ENCODE measurements at regions not wholly inside any gene's neighbourhood (a gene's known extent, or its start where the extent isn't known, plus 50 kb on each side); places are given as distances from the start of the nearest gene placed in this dataset.

DNA sequence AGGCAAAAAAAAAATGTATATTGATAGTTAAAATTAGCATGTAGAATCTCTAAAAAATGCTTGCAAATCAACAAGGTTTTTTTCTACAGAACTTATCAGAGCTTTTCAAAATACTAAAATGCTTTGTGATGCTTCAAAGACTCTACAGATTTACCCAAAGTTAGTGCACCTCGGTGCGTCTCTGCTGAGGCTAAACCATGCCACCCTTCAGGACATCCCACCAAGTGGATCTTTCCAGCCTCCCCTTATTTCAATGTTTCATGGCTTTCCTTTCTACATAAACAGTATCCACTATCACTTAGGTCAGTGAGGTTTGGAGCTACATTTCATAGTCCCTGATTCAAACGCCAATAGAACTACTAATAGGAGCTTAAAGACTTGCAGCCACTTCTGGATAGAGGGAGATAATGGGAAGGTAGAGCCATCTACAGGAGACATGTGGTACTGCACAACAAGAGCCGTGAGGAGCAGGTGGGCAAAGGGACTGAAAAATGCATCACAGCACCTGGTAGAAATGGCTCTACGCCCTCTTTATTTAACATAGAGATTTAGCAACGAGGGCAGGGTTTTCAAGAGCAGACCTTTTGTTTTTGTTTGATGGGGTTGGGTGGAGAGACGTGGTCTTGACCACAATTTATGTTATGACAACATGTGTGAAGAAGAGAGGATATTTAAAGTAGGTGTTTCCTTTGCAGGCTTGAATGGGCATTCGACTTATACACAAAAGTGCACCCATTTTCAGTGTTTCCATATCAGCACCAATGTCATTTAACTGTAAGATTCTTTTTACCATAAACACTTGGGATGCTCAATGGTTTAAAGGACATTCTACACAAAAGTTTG, 56.1 kb upstream of the SLC35G4 start:
- peak; percentile 78 for DNase-seq (ENCODE audit: low read depth, low spot score)

DNA sequence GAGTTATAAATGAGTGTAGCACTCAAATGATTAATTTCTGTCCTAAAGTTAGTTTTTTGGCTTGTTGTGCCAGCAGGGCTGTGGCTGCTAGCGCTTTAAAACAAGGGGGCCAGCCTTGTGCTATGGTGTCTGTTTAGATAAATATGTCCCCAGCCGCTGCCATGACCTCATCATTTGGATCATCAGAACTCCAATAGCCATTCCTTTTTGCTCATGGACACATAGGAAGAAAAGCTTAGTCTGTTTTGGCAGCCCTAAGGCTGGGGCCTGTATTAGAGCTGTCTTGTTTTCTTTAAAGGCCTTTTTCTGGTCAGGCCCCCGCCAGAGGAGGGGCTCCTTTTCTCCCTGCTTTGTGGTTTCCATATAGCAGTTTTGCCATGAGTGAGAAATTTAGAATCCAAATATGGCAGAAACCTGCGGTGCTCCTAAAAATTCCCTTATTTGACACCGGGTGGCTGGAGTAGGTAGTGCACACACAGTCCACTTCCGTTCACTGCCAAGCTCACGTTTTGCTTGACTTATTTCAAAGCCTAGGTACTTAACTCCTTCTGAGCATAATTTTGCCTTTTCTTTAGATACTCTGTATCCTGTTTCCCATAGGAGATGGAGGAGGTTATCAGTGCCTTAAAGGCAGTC, 60.4 kb upstream of the SLC35G4 start:
- no peak for DNase-seq (ENCODE audit: low read depth, low spot score)

DNA sequence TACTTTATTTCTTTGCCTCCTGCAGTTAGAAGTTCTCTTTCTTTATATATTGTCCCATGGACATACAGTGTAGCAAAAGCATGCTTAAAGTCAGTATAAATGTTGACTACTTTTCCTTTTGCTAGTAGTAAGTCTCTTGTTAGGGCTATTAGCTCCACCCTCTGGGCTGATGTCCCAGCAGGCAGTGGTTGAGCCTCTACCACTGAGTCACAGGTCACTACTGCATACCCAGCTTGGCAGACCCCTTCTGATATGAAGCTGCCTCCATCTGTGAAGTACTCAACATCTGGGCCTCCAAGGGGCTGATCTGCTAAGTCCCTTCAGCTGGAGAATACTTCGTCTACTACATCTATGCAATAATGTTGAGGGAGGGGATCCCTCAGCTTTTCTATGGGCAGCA, 61.0 kb upstream of the SLC35G4 start:
- DNase-seq (ENCODE audit: low read depth, low spot score): no peak

DNA sequence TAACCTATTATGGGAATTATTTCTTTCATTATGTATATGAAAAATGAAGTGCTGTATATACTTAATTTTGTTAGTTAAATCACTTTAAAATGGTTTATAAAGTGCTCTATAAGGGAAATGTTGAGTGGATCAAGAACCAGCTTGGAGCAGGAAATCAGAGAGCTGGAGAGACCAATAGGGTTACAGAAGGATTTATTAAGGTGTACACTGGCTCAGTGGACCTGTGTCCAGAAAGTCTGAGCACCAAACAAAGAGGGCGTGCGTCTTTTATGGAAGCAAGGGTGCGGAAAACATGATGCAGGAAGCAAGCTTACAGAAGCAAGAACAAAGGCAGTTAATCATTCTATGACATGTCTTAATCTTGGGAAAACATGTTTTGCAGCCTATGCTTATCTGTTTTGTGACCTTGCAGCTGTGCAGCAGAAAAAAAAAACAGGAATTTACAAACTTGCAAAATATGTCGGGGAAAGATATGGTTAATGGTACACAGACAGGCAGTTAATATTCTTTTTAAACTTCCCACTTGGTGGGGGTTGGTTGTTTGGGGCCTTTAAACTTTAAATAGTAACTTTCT, 65.2 kb upstream of the SLC35G4 start:
- no peak for DNase-seq (ENCODE audit: low read depth, low spot score)

DNA sequence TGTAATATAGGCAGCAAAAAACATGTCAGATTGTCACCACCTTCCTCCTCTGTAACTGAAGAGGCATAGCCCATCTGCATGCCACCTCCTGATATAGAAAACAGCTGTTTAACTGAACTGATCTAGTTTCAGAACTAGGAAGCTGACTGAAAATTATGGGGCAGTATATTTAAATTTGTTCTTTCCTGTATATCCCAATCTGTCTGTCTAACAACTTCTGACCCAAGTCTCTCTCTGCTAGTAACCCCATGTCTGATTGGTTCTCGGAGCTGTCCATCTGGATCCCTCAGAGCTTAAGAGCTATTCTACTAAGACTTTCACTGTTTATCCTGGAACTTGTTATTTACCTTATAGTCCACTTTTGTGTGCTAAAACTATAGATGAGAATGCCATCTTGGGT, 68.2 kb upstream of the SLC35G4 start:
- DNase-seq (ENCODE audit: low read depth, low spot score): no peak

DNA sequence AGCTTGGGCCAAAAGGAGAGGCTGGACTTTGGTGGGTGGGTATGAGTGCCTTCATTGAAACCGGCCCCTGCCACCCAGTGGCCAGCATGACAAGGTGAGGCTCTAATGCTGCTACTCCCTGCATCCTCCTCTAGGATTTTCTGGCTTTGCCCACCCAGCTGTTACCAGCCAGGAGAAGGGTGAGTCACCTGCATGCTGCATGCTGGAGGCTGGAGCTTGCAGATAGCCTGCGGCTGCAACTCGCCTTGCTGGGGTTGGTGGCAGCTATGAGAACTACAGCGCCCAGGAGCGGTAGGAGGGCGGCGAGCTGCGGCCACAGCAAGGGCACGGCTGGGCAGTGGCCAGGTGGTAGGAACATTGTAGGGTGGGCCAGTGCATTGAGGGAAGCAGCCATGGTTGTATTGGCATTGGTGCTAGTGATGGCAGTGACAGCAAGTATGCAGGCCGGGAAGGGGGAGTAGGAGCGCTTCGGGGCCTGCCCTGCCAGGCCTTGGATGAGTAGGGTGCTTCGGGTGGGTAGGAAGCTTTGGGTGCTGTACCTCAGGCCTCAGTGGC, 75.4 kb upstream of the SLC35G4 start:
- DNase-seq (ENCODE audit: low read depth, low spot score): no peak

DNA sequence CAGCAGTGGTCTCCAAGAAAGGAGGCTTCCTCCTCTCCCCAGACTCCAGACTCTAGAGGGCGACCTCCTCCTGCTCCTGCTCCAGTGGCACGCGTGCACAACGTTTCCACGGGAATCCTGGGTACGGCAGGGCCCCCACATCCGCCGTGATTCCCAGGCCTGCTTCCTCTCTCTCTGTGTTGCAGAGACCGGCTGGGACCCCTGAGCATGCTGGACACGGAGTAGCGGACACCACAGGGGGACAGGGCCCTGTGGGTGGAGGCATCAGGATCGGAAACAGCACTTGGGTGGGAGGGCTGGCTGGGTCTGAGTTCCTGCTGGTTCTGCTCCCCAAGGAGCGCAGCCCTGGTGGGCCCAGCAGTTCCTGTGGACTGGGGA, 75.9 kb upstream of the SLC35G4 start:
- no peak for DNase-seq (ENCODE audit: low read depth, low spot score)

DNA sequence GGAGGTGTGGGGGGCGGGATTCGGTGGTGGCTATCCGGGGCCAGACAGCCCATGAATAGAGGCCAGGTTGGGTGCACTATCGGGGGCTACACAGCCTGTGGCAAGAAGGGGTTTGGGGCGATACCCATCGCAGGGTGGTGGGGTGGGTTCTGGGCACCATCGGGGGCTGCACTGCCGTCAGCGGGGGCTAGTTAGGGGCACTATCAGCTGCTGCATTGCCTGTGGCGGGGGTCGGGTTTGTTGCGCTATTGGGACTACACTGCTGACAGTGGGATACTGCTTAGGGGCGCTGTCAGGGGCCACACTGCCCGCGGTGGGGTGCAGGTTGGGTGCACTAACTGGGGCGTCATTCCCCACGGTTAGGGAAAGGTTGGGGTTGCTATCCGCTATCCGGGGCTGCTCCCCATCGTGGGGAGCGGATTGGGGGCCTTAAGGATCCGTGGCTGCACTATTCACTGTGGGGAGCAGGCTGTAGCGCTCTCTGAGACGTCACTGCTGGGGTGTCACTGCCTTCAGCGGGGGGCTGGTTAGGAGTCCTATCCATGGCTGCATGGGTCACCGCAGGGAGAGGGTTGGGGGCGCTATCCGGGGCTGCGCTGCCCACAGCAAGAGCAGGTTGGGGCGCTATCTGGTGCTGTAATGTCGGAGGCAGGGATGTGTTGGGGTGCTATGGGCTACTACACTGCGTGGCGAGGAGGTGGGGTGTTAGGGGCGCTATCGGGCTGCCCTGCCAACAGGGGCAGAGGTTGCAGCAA, 76.5 kb upstream of the SLC35G4 start:
- DNase-seq (ENCODE audit: low read depth, low spot score): no peak

DNA sequence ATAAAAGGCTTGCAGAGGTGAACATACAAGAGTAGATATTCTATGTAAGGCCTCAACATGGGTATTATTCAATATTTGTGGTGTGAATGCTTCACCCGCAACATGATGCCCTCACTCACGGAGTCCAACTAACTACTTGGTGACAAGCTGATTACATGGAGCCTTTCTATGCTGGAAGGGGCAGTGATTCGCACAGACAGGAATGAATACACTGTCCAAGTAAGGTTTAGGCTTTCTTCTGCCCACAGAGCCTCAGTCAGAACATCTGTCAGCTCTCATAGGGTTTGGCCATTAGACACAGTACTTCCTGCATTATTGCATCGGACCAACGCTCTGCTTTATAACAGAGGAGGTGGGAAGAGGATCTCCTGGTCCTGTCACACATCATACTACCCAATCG, 80.3 kb upstream of the SLC35G4 start:
- DNase-seq (ENCODE audit: low read depth, low spot score): no peak

DNA sequence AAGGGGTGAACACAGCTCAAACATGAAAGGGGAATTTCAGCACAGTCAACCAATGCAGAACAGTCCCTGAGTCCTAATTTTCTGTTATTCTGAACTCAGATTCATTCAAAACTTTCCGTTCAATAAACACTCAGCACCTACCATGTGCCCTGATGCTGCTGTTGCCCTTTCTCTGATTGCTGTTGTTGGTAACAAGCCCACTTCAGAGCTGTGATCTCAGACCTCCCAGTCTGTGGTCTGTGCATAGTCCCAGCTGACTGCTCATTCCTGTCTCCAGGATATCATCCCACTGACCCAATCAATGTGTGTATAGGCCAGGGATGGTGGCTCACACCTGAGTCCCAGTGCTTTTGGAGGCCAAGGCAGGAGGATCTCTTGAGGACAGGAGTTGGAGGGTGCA, 82.7 kb upstream of the SLC35G4 start:
- peak; percentile 32 for DNase-seq (ENCODE audit: low read depth, low spot score)

DNA sequence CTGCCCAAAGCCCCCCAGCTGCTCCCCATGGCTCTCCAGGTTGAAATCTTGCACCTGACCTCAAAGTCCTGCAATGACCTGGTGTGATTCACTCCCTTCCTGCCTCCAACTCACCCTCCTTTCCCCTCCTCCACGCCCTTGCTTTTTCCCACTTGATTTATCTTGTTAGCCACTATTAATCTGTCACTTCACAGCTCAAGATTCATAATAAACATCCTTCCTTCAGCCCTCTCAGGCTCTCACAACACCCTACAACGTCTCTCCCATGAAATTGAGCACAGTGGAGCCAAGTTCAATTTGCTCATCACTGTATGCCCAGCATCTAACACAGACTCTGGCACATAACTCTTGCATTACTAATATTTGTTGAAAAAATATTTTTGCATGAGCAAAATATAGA, 85.6 kb upstream of the SLC35G4 start:
- no peak for DNase-seq (ENCODE audit: low read depth, low spot score)

DNA sequence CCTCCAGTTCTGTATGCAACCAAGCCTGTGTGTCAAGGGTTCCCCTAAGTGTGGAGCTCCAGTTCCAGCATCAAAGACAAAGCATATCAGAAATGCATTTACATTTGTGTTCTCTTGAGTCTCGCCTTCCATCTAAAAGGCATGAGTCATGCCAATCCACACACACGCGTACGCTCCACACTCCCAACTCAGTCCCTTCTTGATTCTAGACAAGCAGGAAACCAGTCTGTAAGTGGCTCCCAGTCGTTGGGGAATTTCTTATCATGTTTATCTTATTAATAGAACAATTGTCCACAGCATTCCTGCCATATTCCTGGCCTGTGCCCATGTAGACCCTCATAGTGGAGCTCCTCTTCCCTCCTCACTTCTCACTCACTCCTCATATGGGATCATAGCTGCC, 86.4 kb upstream of the SLC35G4 start:
- DNase-seq (ENCODE audit: low read depth, low spot score): no peak

DNA sequence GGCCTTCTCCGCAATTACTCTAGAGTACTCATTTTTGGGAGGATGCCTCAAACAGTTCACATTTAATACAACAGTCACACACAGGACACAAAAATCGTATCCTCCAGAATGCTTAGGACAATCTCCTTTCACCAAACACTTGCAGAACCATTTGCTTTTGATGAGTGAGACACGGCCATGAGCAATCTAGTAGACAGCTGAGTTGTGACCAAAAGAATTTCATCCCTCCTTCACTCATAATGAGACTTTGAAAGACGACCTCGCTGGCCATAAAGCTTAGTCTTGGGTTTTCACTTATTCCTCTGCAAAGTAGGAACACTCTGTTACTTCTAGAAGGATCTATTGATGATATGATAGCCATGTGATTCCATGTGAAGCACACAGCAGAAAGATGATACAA, 87.5 kb upstream of the SLC35G4 start:
- DNase-seq (ENCODE audit: low read depth, low spot score): no peak

DNA sequence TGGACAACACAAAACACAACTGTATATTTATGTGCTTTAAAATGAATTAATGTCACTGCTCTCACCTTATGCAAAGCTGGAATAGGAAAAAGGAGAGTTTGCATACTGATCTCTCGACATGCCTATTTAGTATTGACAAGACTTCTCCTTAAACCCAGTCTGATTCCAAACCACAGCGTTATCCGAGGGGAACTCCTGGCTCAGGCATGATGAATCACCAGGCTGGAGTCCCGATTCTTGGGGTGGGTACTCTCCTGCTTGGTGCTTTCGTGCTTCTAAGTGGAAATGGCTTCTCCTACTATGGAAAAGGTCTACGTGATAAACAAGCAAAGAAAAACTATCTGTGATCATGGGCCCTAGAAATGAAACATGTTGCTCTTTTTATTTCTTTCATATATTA, 88.9 kb upstream of the SLC35G4 start:
- peak; percentile 65 for DNase-seq (ENCODE audit: low read depth, low spot score)

DNA sequence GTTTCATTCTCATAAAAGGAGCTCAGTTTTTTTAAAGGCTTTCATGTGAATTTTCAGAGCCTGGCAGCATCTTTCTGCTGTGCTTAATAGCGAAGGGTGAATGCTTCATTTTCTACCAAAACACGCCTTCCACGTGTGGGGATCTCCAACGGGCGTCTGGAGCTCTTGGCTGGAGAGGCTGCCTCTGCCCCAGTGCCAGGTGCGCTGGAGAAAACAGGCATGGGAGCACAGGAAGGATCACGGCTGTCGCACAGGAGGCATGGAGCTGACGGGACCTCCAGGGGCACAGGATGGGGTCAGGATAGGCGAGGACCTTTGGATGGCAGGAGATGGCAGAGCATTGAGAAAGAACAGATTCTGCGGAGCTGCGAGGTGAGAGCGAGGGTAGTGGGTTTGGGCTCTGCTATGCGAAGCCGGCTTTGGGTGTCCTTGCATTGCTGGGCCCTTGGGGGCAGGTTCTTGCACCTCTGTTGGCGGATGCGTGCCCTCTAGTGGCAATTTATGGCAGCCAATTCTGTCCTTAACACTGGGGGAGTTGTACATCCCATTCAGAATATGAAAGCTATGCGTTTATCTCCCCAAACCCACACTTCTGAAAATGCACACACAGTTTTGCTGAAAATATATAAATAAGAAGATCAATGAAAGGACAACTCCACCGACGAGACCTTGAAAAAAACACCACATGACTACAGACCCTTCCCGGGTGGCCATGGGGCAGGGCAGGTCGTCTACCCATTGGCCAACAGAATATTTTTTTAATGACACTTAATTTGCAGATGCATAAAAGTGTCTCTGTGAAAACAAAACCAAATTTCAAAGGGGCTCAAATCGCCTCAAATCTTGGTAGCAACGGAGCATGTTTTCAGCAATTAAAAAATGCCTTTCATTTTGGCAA, 90.4 kb upstream of the SLC35G4 start:
- peak; percentile 60 for DNase-seq (ENCODE audit: low read depth, low spot score)

DNA sequence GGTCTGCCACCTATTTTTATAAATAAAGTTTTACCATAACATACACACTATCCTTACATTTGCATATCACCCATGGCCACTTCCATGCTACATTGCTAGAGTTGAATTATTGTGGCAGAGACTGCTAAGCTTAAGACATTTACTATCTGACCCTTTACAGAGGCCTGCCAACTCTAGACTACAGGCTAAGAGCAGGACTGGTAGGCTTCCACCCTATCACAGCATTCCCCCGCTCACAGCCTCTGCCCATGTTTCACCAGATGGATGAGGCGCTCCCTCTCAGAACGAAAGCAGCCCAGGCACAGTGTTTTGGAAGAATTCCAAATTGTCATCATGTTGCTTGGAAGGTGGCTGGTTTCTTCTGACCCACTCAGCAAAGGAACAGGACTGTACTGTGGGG, 91.7 kb upstream of the SLC35G4 start:
- DNase-seq (ENCODE audit: low read depth, low spot score): no peak

DNA sequence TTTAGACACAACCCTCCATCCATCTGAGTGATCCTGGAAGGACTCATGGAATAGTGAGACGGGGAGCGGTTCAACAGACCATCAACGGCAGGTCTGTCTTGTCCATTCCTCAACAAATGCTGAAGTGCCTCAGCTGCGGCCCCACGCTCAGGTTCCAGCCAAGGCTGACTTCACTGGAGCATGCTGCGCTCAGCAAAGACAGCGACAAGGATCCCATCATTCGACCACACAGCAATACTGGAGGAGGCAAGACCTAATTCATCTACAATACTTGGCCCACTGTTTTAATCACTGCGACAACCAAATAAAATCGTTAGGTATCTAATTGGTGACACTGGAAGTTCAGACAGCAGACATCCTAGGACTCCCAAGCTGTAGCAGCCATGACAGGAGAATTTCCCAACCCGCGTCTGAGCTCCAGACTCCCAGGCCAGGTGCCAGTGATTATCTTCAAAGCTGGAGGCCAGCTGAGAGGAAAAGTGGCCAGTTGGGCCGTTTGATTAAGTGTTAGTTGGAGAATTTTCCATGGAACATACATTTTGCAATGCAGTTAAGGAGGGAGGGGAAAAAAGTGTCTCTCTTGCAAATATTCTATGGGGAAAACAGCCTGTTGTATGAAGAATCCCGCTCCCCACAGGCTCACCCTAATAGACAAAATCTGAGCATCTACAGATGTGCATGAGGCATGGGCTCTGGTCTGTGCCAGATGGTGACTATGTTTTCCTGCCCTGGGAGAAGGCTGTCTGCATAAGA, 92.5 kb upstream of the SLC35G4 start:
- no peak for DNase-seq (ENCODE audit: low read depth, low spot score)

DNA sequence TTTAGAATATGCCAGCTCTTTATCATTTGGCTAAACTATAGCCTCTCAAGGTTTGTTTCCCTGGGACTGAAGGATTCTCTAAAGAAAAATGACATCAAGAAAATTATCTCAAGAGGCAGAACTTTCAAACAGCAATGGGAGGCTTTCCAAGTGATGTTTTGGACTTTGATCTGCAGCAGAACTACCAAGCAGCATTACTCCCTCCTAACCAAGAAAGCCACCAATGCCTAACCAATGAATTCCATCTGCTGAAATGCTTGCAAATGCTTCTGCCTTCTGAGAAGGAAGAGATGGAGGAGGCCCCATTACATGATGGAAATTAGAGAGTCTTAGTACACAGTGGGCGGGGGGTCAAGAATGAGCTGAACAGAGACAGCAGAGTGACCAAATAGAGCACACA, 95.1 kb upstream of the SLC35G4 start:
- no peak for DNase-seq (ENCODE audit: low read depth, low spot score)

DNA sequence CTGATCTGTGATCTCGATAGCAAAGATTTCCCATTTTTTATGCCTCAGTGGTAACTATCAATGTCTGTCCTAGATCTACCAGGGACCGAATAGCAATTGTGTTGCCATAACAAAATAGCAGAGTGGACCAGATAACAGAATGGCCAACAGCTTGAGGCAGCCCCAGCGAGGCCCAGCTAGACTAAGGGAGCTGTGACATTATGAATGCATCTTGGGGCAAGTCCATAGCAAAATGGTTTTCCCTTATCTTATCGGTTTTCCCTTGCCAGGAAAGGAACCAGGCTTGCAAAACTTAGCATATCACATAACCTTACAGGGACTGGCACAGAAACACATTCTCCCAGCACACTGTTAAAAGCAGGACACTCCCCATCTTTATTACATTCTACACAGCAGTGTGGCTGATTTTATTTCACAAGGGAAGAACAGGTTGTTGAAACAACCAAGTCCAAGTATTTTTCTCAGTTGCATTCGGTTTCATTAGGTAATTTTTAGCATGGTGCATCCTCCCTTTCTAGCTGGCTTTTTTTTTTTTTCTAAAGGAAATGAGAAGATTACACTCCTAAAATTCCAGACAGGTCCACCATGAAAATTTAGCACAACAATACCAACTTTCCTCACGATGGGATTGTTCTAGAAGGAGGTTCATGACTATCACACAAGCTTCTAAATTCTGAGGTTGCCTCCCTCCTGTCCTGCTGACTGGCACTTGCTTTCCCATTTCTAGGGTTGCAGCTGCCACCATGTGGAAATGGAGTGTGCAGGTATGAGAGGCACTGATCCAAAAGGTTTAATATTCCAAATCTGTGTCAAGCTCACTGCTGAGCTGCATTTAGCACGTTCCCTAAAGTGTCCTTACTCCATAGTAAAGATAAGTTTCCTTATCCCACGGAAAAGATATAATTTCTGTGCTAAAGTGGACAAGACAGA, 97.0 kb upstream of the SLC35G4 start:
- peak; percentile 31 for DNase-seq (ENCODE audit: low read depth, low spot score)

Data from astrocyte of the hippocampus (primary cell).